Lower leg skin (tissue), 3 donors: ENCODE measurements at regions not wholly inside any gene's neighbourhood (a gene's known extent, or its start where the extent isn't known, plus 50 kb on each side); places are given as distances from the start of the nearest gene placed in this dataset.

ENCODE experiments used
- CTCF ChIP-seq, 3 donors: fragments of 450-650 bp; IDR thresholded peaks; one replicate each; pipeline ENCODE4 v1.5.1; 2016; ENCODE audit warnings: antibody characterized with exemption in 3 of 3, mild to moderate bottlenecking in 3 of 3, moderate library complexity in 2 of 3
- POLR2A ChIP-seq, 2 donors: fragments of 450-650 bp; IDR thresholded peaks; one replicate each; pipeline ENCODE4 v1.6.1; 2016 to 2017; ENCODE audit warnings: antibody characterized with exemption in 2 of 2, mild to moderate bottlenecking in 1 of 2, moderate library complexity in 1 of 2

GRCh38 chr4:15159477-15160019 is 157.3 kb downstream of the CPEB2 start:
- TF ChIP-seq CTCF (IDR thresholded peaks at IDR 0.05) = no peak
- no peak for TF ChIP-seq POLR2A (IDR thresholded peaks at IDR 0.05)
